Endothelial cell of umbilical vein (primary cell): ENCODE measurements at regions not wholly inside any gene's neighbourhood (a gene's known extent, or its start where the extent isn't known, plus 50 kb on each side); places are given as distances from the start of the nearest gene placed in this dataset.
A peak's percentile ranks its signal among the peaks of the same experiment; 100 is the strongest.

ENCODE experiments used
- BruUV-seq: library from RNA; stranded (reverse); fragments of 400-500 nt; replicated peaks from 2 replicates; lab custom pipeline; 2021; lab: Mats Ljungman, UMichigan
- CTCF ChIA-PET: fragments of 300-600, 350-600 bp; sonication (Branson Sonifier 250); formaldehyde crosslinking; loops from one replicate; lab custom pipeline; 2021; ENCODE audit warnings: antibody characterized with exemption, inconsistent platforms; lab: Charles Lee
- POLR2A ChIA-PET: fragments of 300-600, 350-600 bp; sonication (Branson Sonifier 250); formaldehyde crosslinking; loops from one replicate; lab custom pipeline; 2021; ENCODE audit warnings: antibody characterized with exemption, inconsistent platforms; lab: Charles Lee
- DNase-seq: peaks from one replicate; pipeline ENCODE4 v3.0.0-alpha.2; 2011; ENCODE audit warnings: low read depth, low spot score
- FAIRE-seq: peaks from 2 replicates; lab custom pipeline; 2011; peaks lifted over from hg19 to GRCh38; lab: Jason Lieb, UNC
- H2AFZ ChIP-seq: 2 replicates; pipeline ENCODE4 v1.6.0; 2012; ENCODE audit warnings: low read depth, low read length, control low read depth, inconsistent platforms
- H3K27ac ChIP-seq: 2 replicates; pipeline ENCODE4 v1.5.1; 2011; ENCODE audit warnings: low read depth, mild to moderate bottlenecking, control low read depth, low read length, moderate library complexity; ENCODE audit not compliant: insufficient read depth
- H3K27me3 ChIP-seq, 2 experiments: 2 replicates each; pipeline versions ENCODE4 v1.6.0 to v1.6.1; 2011; ENCODE audit warnings: low read length in 2 of 2, mixed read lengths in 1 of 2; ENCODE audit not compliant: control insufficient read depth in 2 of 2, insufficient read depth in 2 of 2
- H3K36me3 ChIP-seq, 2 experiments: 2 replicates in 1 of 2; 3 replicates in 1 of 2; pipeline ENCODE4 v1.5.1; 2011; ENCODE audit warnings: low read length in 2 of 2, mild to moderate bottlenecking in 1 of 2, moderate library complexity in 1 of 2; ENCODE audit not compliant: control insufficient read depth in 2 of 2, insufficient read depth in 2 of 2; ENCODE audit errors: extremely low read depth in 1 of 2
- H3K4me1 ChIP-seq: 3 replicates; pipeline ENCODE4 v1.5.1; 2011; ENCODE audit warnings: mild to moderate bottlenecking, low read length; ENCODE audit not compliant: control insufficient read depth, insufficient read depth; ENCODE audit errors: extremely low read depth
- H3K4me2 ChIP-seq: 2 replicates; pipeline ENCODE4 v1.6.1; 2011; ENCODE audit warnings: low read length, control low read depth, mixed read lengths; ENCODE audit not compliant: insufficient read depth
- H3K4me3 ChIP-seq, 3 experiments: fragments of 200-600 bp in 1 of 3; sonication (generic), shearing (Covaris generic) in 1 of 3; replicated peaks in 1 of 3; 2 replicates each; pipeline ENCODE4 v1.5.1; 2011 to 2016; ENCODE audit warnings: control low read depth in 3 of 3, low read length in 3 of 3, mild to moderate bottlenecking in 2 of 3, inconsistent platforms in 1 of 3, low read depth in 1 of 3, moderate library complexity in 1 of 3; ENCODE audit not compliant: insufficient read depth in 1 of 3
- H3K79me2 ChIP-seq: 2 replicates; pipeline ENCODE4 v1.6.0; 2012; ENCODE audit warnings: low read length, inconsistent platforms; ENCODE audit not compliant: control insufficient read depth, insufficient read depth
- H3K9ac ChIP-seq: replicated peaks from 2 replicates; pipeline ENCODE3; 2011; ENCODE audit warnings: low read length, control low read depth; ENCODE audit not compliant: insufficient read depth; ENCODE audit errors: extremely low read depth
- H3K9me1 ChIP-seq: replicated peaks from 3 replicates; pipeline ENCODE4 v1.6.0; 2011; ENCODE audit warnings: mild to moderate bottlenecking, low read length; ENCODE audit not compliant: control insufficient read depth, insufficient read depth; ENCODE audit errors: extremely low read depth
- H3K9me3 ChIP-seq: replicated peaks from 2 replicates; pipeline ENCODE4 v1.5.1; 2012; ENCODE audit warnings: low read length, inconsistent platforms; ENCODE audit not compliant: control insufficient read depth, insufficient read depth
- H4K20me1 ChIP-seq: replicated peaks from 2 replicates; pipeline ENCODE3; 2011; ENCODE audit warnings: mild to moderate bottlenecking, low read length; ENCODE audit not compliant: control insufficient read depth, insufficient read depth; ENCODE audit errors: extremely low read depth
- EZH2 ChIP-seq: IDR thresholded peaks from 2 replicates; pipeline ENCODE4 v1.6.1; 2012; ENCODE audit warnings: borderline replicate concordance, low read depth, mild to moderate bottlenecking, moderate library complexity, low read length, inconsistent platforms; ENCODE audit not compliant: severe bottlenecking
- FOS ChIP-seq: IDR thresholded peaks from 2 replicates; pipeline ENCODE4 v1.6.1; 2011; ENCODE audit warnings: mild to moderate bottlenecking, low read length, moderate library complexity, borderline replicate concordance; ENCODE audit not compliant: insufficient read depth
- GATA2 ChIP-seq: IDR thresholded peaks from 2 replicates; pipeline ENCODE4 v1.7.0; 2011; ENCODE audit warnings: low read depth, mild to moderate bottlenecking, moderate library complexity, mixed read lengths, low read length; ENCODE audit not compliant: insufficient read length, insufficient read depth
- JUN ChIP-seq: IDR thresholded peaks from 2 replicates; pipeline ENCODE4 v1.6.1; 2011; ENCODE audit warnings: borderline replicate concordance, low read depth; ENCODE audit not compliant: insufficient read length, insufficient read depth
- MYC ChIP-seq: IDR thresholded peaks from one replicate; pipeline ENCODE4 v1.6.1; 2011; ENCODE audit warnings: mild to moderate bottlenecking, low read depth, low read length
- POLR2A ChIP-seq: IDR thresholded peaks from 2 replicates; pipeline ENCODE4 v1.6.1; 2012; ENCODE audit warnings: low read depth, mild to moderate bottlenecking, control low read depth, low read length
- POLR2AphosphoS5 ChIP-seq: IDR thresholded peaks from 2 replicates; pipeline ENCODE4 v1.6.1; 2012; ENCODE audit warnings: low read depth, mild to moderate bottlenecking, control low read depth, low read length, moderate library complexity; ENCODE audit not compliant: insufficient read depth
- dilution Hi-C: fragments of 300-500 bp; cut with MboI; formaldehyde crosslinking; loops from one replicate; pipeline ENCODE4 v1.15.0; 2019; ENCODE audit warnings: low sequenced_read_pairs; ENCODE audit not compliant: extremely low pct_ligation_motif_present
- intact Hi-C: fragments of 100-400 bp; cut with micrococcal nuclease; formaldehyde crosslinking; loops from one replicate; pipeline ENCODE4 v1.10.0; 2022
- TF ChIP-seq, protein P1 (sequence below), 2 donors: IDR thresholded peaks; 1 replicate in 1 of 2; 2 replicates in 1 of 2; pipeline ENCODE4 v1.5.1; 2011; ENCODE audit warnings: low read length in 2 of 2, mild to moderate bottlenecking in 2 of 2, moderate library complexity in 2 of 2, control low read depth in 1 of 2, inconsistent platforms in 1 of 2, low read depth in 1 of 2; ENCODE audit not compliant: insufficient read depth in 1 of 2; ENCODE audit errors: extremely low read depth in 1 of 2
- TF ChIP-seq, protein P2 (sequence below): IDR thresholded peaks from 2 replicates; pipeline ENCODE4 v1.6.1; 2011; ENCODE audit not compliant: insufficient read depth, insufficient read length

DNA sequence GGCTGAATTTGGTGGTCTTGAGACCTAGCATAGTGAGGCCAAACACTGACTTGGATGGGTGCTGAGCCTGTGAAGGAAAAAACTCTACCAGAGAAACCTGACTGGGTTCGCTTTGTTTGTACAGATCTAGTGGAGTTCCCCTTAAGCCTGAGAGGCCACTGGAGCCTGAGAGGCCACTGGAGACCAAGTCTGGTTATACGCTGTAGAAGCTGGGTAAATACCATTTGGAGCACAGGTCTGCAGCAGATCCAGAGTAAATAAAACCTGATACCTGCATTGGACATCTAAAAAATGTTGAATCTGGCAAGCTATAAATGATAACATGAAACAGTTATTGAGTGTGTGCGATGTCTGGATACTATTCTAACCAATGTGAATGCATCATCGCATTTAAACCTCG is 104.3 kb upstream of the IGSF1 start:
- Histone ChIP-seq H3K27me3 (no peaks in the 10 kb centered on the region), H4K20me1 (no peaks in the 10 kb centered on the region), H3K4me2 (no peak overlapping the region), H3K9me3 (no peaks in the 10 kb centered on the region), H3K4me1 (no peaks in the 10 kb centered on the region), H3K9ac (no peak overlapping the region), H3K79me2 (no peaks in the 10 kb centered on the region), H3K36me3 (no peaks in the 10 kb centered on the region), H3K27ac (no peak overlapping the region), H2AFZ (no peak overlapping the region), H3K4me3 (no peak overlapping the region), H3K9me1 (no peaks in the 10 kb centered on the region)
- FAIRE-seq (peak; percentile 15), DNase-seq (no peak)
- dilution Hi-C loops: no loop called here
- TF ChIP-seq MYC (no peak), EZH2 (no peak), JUN (no peak)
- TF ChIP-seq, protein P1, sequence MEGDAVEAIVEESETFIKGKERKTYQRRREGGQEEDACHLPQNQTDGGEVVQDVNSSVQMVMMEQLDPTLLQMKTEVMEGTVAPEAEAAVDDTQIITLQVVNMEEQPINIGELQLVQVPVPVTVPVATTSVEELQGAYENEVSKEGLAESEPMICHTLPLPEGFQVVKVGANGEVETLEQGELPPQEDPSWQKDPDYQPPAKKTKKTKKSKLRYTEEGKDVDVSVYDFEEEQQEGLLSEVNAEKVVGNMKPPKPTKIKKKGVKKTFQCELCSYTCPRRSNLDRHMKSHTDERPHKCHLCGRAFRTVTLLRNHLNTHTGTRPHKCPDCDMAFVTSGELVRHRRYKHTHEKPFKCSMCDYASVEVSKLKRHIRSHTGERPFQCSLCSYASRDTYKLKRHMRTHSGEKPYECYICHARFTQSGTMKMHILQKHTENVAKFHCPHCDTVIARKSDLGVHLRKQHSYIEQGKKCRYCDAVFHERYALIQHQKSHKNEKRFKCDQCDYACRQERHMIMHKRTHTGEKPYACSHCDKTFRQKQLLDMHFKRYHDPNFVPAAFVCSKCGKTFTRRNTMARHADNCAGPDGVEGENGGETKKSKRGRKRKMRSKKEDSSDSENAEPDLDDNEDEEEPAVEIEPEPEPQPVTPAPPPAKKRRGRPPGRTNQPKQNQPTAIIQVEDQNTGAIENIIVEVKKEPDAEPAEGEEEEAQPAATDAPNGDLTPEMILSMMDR (IDR thresholded peaks at IDR 0.05; ENCODE audit: extremely low read depth in 1 of 2, insufficient read depth in 1 of 2, low read depth in 1 of 2, low read length in 2 of 2): no peak
- ChIA-PET POLR2A (no interaction called here), CTCF (no interaction called here)
- intact Hi-C loops: no loop called here
- BruUV-seq: no TSS peak

DNA sequence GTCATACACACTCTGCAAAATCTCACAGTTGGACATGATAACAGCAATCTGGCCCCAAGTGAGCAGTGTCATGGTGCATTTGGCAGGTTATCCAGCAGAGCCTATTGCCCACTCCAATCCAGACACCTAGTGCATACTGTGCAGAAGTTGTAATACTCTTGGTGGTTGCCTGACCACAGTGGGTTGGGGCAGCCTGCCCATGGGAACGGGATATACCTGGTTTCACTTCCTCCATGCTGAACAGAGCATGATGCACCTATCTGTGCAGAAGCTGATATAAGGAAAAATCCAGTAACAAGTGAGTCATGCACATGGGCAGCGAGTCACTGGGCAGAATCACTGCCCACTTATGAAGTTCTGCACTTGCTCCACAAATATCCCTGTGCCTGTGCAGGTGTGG is 105.3 kb upstream of the IGSF1 start:
- no peak overlapping the region for H3K9ac ChIP-seq
- BruUV-seq: no TSS peak
- no peak overlapping the region for H2AFZ ChIP-seq
- TF ChIP-seq JUN (no peak), MYC (no peak), POLR2AphosphoS5 (no peak), EZH2 (no peak), FOS (no peak), GATA2 (no peak), POLR2A (no peak)
- TF ChIP-seq, protein P2, sequence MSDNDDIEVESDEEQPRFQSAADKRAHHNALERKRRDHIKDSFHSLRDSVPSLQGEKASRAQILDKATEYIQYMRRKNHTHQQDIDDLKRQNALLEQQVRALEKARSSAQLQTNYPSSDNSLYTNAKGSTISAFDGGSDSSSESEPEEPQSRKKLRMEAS: no peak
- TF ChIP-seq, protein P1 (IDR thresholded peaks at IDR 0.05; ENCODE audit: extremely low read depth in 1 of 2, insufficient read depth in 1 of 2, low read depth in 1 of 2, low read length in 2 of 2): no peak
- H4K20me1 ChIP-seq: no peaks in the 10 kb centered on the region
- H3K4me2 ChIP-seq: no peak overlapping the region
- no peak for DNase-seq
- no peaks in the 10 kb centered on the region for H3K9me1 ChIP-seq
- intact Hi-C loops: no loop called here
- no peaks in the 10 kb centered on the region for H3K4me1 ChIP-seq
- H3K4me3 ChIP-seq: no peak overlapping the region
- no peaks in the 10 kb centered on the region for H3K79me2 ChIP-seq
- H3K27ac ChIP-seq: no peak overlapping the region
- ChIA-PET CTCF (no interaction called here), POLR2A (no interaction called here)
- no peaks in the 10 kb centered on the region for H3K27me3 ChIP-seq
- dilution Hi-C loops: no loop called here
- no peaks in the 10 kb centered on the region for H3K36me3 ChIP-seq
- FAIRE-seq: no peak
- no peaks in the 10 kb centered on the region for H3K9me3 ChIP-seq
